Colonic mucosa (tissue), 4 donors: ENCODE measurements at regions not wholly inside any gene's neighbourhood (a gene's known extent, or its start where the extent isn't known, plus 50 kb on each side); places are given as distances from the start of the nearest gene placed in this dataset.
A peak's percentile ranks its signal among the peaks of the same experiment; 100 is the strongest.

Experiments used
- DNase-seq: peaks from one replicate; pipeline ENCODE4 v3.0.0-alpha.2; 2020
- H3K27ac ChIP-seq: fragments of 200-600 bp; one replicate; pipeline ENCODE4 v1.8.0; 2021
- H3K27me3 ChIP-seq: fragments of 200-600 bp; one replicate; pipeline ENCODE4 v1.8.0; 2021
- H3K36me3 ChIP-seq: fragments of 200-600 bp; one replicate; pipeline ENCODE4 v1.8.0; 2021
- H3K4me1 ChIP-seq: fragments of 200-600 bp; one replicate; pipeline ENCODE4 v1.8.0; 2021; ENCODE audit warnings: mild to moderate bottlenecking
- H3K4me3 ChIP-seq: fragments of 200-600 bp; one replicate; pipeline ENCODE4 v1.8.0; 2021
- H3K9ac ChIP-seq, 2 donors: one replicate each; pipeline ENCODE4 v1.7.0; 2013; ENCODE audit warnings: control low read depth in 2 of 2, low read depth in 2 of 2, low read length in 2 of 2
- H3K9me3 ChIP-seq: fragments of 200-600 bp; one replicate; pipeline ENCODE4 v1.8.0; 2021
- intact Hi-C: fragments of 100-400 bp; cut with DNase I; formaldehyde crosslinking; loops from one replicate; pipeline ENCODE4 v1.14.1; 2022
- TF ChIP-seq, protein P1 (sequence below): fragments of 200-600 bp; IDR thresholded peaks from one replicate; pipeline ENCODE4 v1.8.0; 2022; ENCODE audit warnings: antibody characterized with exemption, mild to moderate bottlenecking
- donor health status: healthy.
- donor health status: DM: no; HTN: no; CAD: no.
- donor health status: DM: no; HTN: no; CAD: no.

DNA sequence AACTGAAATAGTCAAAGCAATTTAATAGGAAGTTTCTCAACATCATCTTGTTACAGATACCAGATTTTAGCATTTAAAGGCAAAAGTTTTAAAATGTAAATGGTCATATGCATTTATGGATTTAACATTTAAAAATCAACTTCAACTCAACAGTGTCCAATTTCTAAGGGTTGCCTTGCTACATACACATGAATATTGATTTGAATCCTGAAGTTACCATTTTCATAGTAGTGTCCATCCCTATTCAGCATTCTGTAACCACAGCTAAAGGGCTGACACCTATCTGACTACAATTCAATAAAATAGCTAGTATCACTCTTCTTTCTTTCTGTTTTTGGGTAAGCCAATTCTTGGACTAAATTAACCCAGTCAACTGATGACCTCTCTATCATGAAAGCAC, 164.0 kb upstream of the CFAP20DC start:
- no peak overlapping the region for H3K27ac ChIP-seq
- no peak for DNase-seq
- no peaks in the 10 kb centered on the region for H3K9me3 ChIP-seq
- H3K27me3 ChIP-seq, result no peaks in the 10 kb centered on the region
- no peaks in the 10 kb centered on the region for H3K4me1 ChIP-seq
- H3K9ac ChIP-seq, result no peak overlapping the region
- H3K4me3 ChIP-seq, result no peak overlapping the region
- TF ChIP-seq, protein P1, sequence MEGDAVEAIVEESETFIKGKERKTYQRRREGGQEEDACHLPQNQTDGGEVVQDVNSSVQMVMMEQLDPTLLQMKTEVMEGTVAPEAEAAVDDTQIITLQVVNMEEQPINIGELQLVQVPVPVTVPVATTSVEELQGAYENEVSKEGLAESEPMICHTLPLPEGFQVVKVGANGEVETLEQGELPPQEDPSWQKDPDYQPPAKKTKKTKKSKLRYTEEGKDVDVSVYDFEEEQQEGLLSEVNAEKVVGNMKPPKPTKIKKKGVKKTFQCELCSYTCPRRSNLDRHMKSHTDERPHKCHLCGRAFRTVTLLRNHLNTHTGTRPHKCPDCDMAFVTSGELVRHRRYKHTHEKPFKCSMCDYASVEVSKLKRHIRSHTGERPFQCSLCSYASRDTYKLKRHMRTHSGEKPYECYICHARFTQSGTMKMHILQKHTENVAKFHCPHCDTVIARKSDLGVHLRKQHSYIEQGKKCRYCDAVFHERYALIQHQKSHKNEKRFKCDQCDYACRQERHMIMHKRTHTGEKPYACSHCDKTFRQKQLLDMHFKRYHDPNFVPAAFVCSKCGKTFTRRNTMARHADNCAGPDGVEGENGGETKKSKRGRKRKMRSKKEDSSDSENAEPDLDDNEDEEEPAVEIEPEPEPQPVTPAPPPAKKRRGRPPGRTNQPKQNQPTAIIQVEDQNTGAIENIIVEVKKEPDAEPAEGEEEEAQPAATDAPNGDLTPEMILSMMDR, result no peak
- no peaks in the 10 kb centered on the region for H3K36me3 ChIP-seq
- intact Hi-C loops, result loop anchor here (10.0 kb wide), 1 partner anchor 641 kb away; no protein-coding TSS in a partner anchor

DNA sequence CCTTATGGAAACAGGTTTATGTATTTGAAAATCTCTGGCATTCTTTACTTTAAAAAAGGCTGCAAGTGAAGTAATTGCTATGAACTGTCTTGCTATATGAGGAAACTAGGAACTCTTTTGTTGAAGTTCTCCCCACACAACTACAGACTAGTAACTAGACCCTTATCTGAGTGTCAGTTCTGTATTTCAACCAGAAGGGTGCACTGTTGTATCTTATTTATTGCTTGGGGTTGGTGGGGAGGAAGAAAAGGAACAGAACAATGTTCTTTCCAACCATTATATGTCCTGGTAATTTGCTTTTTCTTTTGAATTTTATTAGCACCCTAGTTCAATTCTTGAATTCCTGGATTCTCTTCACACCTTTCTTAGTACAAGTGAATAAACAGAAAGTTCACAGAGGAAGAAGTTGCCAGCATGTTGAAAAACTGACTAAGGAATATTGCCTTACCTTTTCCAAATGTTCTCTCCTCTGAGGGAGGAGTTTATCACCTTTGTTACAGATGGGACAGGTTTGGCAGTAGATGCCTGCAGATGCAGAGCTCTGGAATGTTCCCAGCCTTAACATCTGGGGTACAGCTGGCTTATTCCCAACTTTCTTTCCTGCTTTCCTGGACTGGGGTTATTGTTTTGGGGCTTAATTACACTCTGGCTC, 162.4 kb upstream of the CFAP20DC start:
- Histone ChIP-seq H3K27ac (no peak overlapping the region), H3K9ac (no peak overlapping the region), H3K36me3 (no peaks in the 10 kb centered on the region), H3K9me3 (no peaks in the 10 kb centered on the region), H3K27me3 (no peaks in the 10 kb centered on the region), H3K4me3 (no peak overlapping the region), H3K4me1 (no peaks in the 10 kb centered on the region)
- intact Hi-C loops, result loop anchor here (10.0 kb wide), 1 partner anchor 643 kb away; no protein-coding TSS in a partner anchor
- peak; percentile 23 for DNase-seq
- TF ChIP-seq, protein P1, result peak; percentile 67

DNA sequence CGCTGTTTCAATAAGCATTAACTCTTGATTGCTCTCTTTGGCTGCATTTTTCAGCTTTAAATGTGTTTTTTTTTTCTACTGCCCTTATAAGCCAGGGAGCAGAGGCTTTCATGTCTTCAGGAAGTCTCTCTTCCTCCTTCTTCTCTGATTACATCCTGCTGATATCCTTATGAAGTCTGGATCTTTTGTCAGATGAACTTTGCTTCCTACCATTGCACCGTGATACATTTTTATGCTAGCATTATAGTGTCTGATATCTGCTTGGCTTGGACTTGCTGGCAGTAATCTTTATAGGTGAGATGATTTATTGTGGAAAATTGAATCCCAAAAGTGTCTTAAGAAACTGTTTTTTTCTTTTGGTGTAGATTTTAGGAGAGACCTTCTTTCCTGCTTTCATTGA, 160.4 kb upstream of the CFAP20DC start:
- no peak for DNase-seq
- no peaks in the 10 kb centered on the region for H3K36me3 ChIP-seq
- intact Hi-C loops, result loop anchor here (10.0 kb wide), 1 partner anchor 645 kb away; no protein-coding TSS in a partner anchor
- H3K9ac ChIP-seq, result no peak overlapping the region
- no peak overlapping the region for H3K4me3 ChIP-seq
- H3K9me3 ChIP-seq, result no peaks in the 10 kb centered on the region
- H3K27me3 ChIP-seq, result no peaks in the 10 kb centered on the region
- H3K4me1 ChIP-seq, result no peaks in the 10 kb centered on the region
- no peak overlapping the region for H3K27ac ChIP-seq
- TF ChIP-seq, protein P1, result no peak

DNA sequence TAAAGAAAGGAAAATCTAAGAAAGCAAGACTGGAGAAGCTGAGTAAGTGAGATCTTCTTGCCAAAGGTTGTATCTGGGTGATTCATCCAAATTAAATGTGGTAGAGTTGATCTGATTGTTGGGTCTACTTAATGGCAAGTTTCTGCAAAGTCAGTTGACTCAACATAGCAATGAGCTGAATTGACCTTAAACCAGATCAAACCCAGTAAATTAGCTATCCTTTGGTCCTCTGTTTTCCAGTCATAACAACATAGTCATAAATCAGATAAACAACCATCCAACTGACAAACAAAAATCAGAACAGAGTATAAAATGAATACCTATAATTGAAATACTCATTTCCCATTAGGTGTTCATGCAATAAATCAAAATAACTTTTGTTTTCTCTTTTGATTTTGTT, 142.6 kb upstream of the CFAP20DC start:
- TF ChIP-seq, protein P1, result no peak
- Histone ChIP-seq H3K9me3 (no peaks in the 10 kb centered on the region), H3K27me3 (no peaks in the 10 kb centered on the region), H3K36me3 (no peaks in the 10 kb centered on the region), H3K4me1 (no peaks in the 10 kb centered on the region), H3K4me3 (no peak overlapping the region), H3K9ac (no peak overlapping the region), H3K27ac (no peak overlapping the region)
- intact Hi-C loops, result no loop called here
- DNase-seq, result no peak

DNA sequence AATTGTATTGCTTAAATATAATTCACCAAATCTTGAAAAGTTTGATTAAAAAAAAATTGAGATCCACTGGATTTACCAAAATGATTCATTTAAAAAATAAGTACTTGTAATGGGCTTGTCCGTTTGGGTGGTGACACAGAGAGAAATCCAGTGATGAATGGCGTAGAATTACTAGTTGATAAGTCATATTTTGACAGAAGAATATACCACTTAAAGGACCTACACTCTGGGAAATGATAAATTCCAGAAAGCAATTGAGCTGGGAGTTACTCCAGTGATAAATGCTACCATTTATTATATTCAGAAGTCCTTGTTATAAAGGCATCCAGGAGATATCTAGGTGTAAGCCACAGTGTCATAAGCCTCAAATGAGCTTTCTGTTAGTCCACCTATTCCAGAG, 141.8 kb upstream of the CFAP20DC start:
- intact Hi-C loops, result no loop called here

More for the DNA sequence above, 141.8 kb upstream of the CFAP20DC start:
- no peak overlapping the region for H3K9ac ChIP-seq
- no peak overlapping the region for H3K4me3 ChIP-seq
- no peak overlapping the region for H3K27ac ChIP-seq
- no peaks in the 10 kb centered on the region for H3K27me3 ChIP-seq
- no peaks in the 10 kb centered on the region for H3K36me3 ChIP-seq
- TF ChIP-seq, protein P1, result no peak
- H3K4me1 ChIP-seq, result no peaks in the 10 kb centered on the region
- no peaks in the 10 kb centered on the region for H3K9me3 ChIP-seq
- no peak for DNase-seq
